ENCODE measurements at regions not wholly inside any gene's neighbourhood (a gene's known extent, or its start where the extent isn't known, plus 50 kb on each side); places are given as distances from the start of the nearest gene placed in this dataset.
"Not testable (repeated sequence)": the region's sequence is repeated elsewhere in the genome, so short reads cannot be mapped to it uniquely, and the experiment has no call there.

- no peak for DNase-seq
These were observed 81.0 kb upstream of the RBMS1 start for GRCh38 chr2:160574468-160575140.

DNA sequence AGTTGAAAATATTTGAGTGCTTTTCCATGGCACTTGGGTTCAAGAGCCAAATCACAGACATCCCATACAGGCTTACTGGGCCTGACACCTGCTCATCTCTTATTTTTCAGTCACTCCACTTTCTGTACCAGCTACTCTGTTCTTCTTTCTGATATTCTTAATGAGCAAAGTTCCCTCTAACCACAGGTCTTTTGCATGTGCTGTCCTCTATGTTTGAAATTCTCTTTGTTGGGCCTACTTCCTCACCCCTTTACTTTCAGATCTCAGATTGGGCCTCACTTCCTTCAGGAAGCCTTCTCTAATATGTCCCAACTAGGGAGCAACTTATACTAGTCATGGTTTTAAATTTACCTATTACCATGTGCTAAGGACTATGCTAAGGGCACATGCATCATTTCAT, 81.8 kb upstream of the RBMS1 start:
- no peaks in the 10 kb centered on the region for H3K36me3 ChIP-seq
- no peaks in the 10 kb centered on the region for H3K9me3 ChIP-seq
- TF ChIP-seq, protein P1, sequence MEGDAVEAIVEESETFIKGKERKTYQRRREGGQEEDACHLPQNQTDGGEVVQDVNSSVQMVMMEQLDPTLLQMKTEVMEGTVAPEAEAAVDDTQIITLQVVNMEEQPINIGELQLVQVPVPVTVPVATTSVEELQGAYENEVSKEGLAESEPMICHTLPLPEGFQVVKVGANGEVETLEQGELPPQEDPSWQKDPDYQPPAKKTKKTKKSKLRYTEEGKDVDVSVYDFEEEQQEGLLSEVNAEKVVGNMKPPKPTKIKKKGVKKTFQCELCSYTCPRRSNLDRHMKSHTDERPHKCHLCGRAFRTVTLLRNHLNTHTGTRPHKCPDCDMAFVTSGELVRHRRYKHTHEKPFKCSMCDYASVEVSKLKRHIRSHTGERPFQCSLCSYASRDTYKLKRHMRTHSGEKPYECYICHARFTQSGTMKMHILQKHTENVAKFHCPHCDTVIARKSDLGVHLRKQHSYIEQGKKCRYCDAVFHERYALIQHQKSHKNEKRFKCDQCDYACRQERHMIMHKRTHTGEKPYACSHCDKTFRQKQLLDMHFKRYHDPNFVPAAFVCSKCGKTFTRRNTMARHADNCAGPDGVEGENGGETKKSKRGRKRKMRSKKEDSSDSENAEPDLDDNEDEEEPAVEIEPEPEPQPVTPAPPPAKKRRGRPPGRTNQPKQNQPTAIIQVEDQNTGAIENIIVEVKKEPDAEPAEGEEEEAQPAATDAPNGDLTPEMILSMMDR (IDR thresholded peaks at IDR 0.05; ENCODE audit: low read depth, low read length) = no peak
- no peaks in the 10 kb centered on the region for H3K4me1 ChIP-seq
- H3K27me3 ChIP-seq = no peaks in the 10 kb centered on the region
- no peak for DNase-seq
- no peak overlapping the region for H3K4me3 ChIP-seq (ENCODE audit: low read depth, low read length)

More at GRCh38 chr2:160574468-160575140, 81.0 kb upstream of the RBMS1 start:
- Histone ChIP-seq H3K4me3 (ENCODE audit: low read depth, low read length) (no peak overlapping the region), H3K27me3 (no peaks in the 10 kb centered on the region), H3K4me1 (no peaks in the 10 kb centered on the region), H3K9me3 (no peaks in the 10 kb centered on the region), H3K36me3 (no peaks in the 10 kb centered on the region)
- TF ChIP-seq, protein P1 (IDR thresholded peaks at IDR 0.05; ENCODE audit: low read depth, low read length) = no peak

- TF ChIP-seq, protein P1 (IDR thresholded peaks at IDR 0.05; ENCODE audit: low read depth, low read length) = no peak
- no peak overlapping the region for H3K4me3 ChIP-seq (ENCODE audit: low read depth, low read length)
- DNase-seq = no peak
- no peaks in the 10 kb centered on the region for H3K4me1 ChIP-seq
- H3K9me3 ChIP-seq = no peaks in the 10 kb centered on the region
- H3K27me3 ChIP-seq = no peaks in the 10 kb centered on the region
- H3K36me3 ChIP-seq = no peaks in the 10 kb centered on the region
These were observed 82.5 kb upstream of the RBMS1 start for GRCh38 chr2:160576054-160576499.

GRCh38 chr2:160577081-160577480, 83.5 kb upstream of the RBMS1 start:
- H3K4me1 ChIP-seq; H3K27me3 ChIP-seq; DNase-seq; H3K4me3 ChIP-seq (ENCODE audit: low read depth, low read length); H3K36me3 ChIP-seq; H3K9me3 ChIP-seq: not testable (repeated sequence)

DNA sequence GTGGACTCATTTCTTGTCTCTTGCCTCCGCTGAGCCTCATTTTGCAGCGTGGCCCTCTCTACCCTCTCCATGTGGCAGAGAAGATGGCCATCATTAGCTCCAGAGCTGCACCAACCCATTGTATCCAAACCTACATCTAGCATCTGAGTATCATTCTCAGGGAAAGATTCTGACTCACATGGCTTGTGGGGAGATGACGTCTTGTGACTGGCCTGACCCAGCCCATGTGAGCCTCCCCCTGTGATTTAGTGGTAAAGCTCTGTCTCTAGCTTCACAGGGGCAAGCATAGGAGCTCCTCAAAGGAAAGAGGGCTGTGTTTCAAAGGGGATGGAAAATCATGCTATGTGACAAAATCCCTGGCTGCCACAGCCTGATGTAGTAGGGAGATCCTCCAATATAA, 87.4 kb upstream of the RBMS1 start:
- H3K9me3 ChIP-seq = no peaks in the 10 kb centered on the region
- DNase-seq = no peak
- H3K4me1 ChIP-seq = no peaks in the 10 kb centered on the region
- H3K4me3 ChIP-seq (ENCODE audit: low read depth, low read length) = no peak overlapping the region
- TF ChIP-seq, protein P1 (IDR thresholded peaks at IDR 0.05; ENCODE audit: low read depth, low read length) = no peak
- H3K27me3 ChIP-seq = no peaks in the 10 kb centered on the region
- H3K36me3 ChIP-seq = no peaks in the 10 kb centered on the region

- DNase-seq = no peak
- Histone ChIP-seq H3K36me3 (no peaks in the 10 kb centered on the region), H3K27me3 (no peaks in the 10 kb centered on the region), H3K4me1 (no peaks in the 10 kb centered on the region), H3K4me3 (ENCODE audit: low read depth, low read length) (no peak overlapping the region), H3K9me3 (no peaks in the 10 kb centered on the region)
- TF ChIP-seq, protein P1 (IDR thresholded peaks at IDR 0.05; ENCODE audit: low read depth, low read length) = peak; percentile 32
These were observed 87.8 kb upstream of the RBMS1 start for GRCh38 chr2:160581448-160581847.

Data from BE2C (cell line).